GM12878 (cell line): ENCODE measurements at regions not wholly inside any gene's neighbourhood (a gene's known extent, or its start where the extent isn't known, plus 50 kb on each side); places are given as distances from the start of the nearest gene placed in this dataset.

Experiments
- ATAC-seq: fragments of 200-7000 bp; cut with Tn5 transposase; 3 replicates; pipeline ENCODE4 v1.9.1; 2020; ENCODE audit warnings: mild to moderate bottlenecking, moderate library complexity
- BruUV-seq: library from RNA; stranded (reverse); fragments of 400-500 nt; replicated peaks from 2 replicates; lab custom pipeline; 2021; lab: Mats Ljungman, UMichigan
- CTCF ChIA-PET: fragments of 300-600 bp; sonication (Branson Sonifier 250); formaldehyde crosslinking; extraction: SDS; loops from one replicate; lab custom pipeline; 2021; ENCODE audit warnings: inconsistent platforms; lab: Yijun Ruan, JAX
- POLR2A ChIA-PET: fragments of 350-600 bp; formaldehyde crosslinking; extraction: SDS; loops from one replicate; lab custom pipeline; 2021; ENCODE audit warnings: inconsistent platforms; lab: Charles Lee
- RAD21 ChIA-PET: fragments of 300-600 bp; sonication (Branson Sonifier 250); formaldehyde crosslinking; loops from one replicate; lab custom pipeline; 2023; ENCODE audit warnings: antibody characterized with exemption; ENCODE audit not compliant: unreplicated experiment; lab: Charles Lee
- SMC1A ChIA-PET: fragments of 300-600 bp; sonication (Branson Sonifier 250); formaldehyde crosslinking; loops from one replicate; lab custom pipeline; 2023; ENCODE audit not compliant: unreplicated experiment, uncharacterized antibody; lab: Charles Lee
- DNase-seq: peaks from one replicate; pipeline ENCODE4 v3.0.0-alpha.2; 2011; ENCODE audit warnings: low read depth, low spot score
- FAIRE-seq: peaks from 3 replicates; lab custom pipeline; 2011; peaks lifted over from hg19 to GRCh38; lab: Jason Lieb, UNC
- H2AFZ ChIP-seq: 2 replicates; pipeline ENCODE4 v1.6.0; 2011; ENCODE audit warnings: low read depth, low read length, control low read depth; ENCODE audit not compliant: control insufficient read depth
- H3K27ac ChIP-seq: 2 replicates; pipeline ENCODE4 v1.5.1; 2011; ENCODE audit warnings: control low read depth; ENCODE audit not compliant: control insufficient read depth, insufficient read depth
- H3K27me3 ChIP-seq, 2 experiments: replicated peaks in 1 of 2; 2 replicates each; pipeline versions ENCODE4 v1.6.0 to v1.6.1; 2011; ENCODE audit warnings: low read length in 1 of 2; ENCODE audit not compliant: control insufficient read depth in 2 of 2, insufficient read depth in 2 of 2
- H3K36me3 ChIP-seq, 2 experiments: 2 replicates each; pipeline ENCODE4 v1.5.1; 2011; ENCODE audit warnings: low read length in 1 of 2; ENCODE audit not compliant: control insufficient read depth in 2 of 2, insufficient read depth in 2 of 2
- H3K4me1 ChIP-seq: 2 replicates; pipeline ENCODE4 v1.6.1; 2011; ENCODE audit warnings: mild to moderate bottlenecking, low read length, moderate library complexity, mixed read lengths; ENCODE audit not compliant: control insufficient read depth, insufficient read depth
- H3K4me2 ChIP-seq: 2 replicates; pipeline ENCODE4 v1.6.0; 2011; ENCODE audit warnings: control low read depth; ENCODE audit not compliant: control insufficient read depth, insufficient read depth
- H3K4me3 ChIP-seq: fragments of 200-600 bp; sonication (generic); 2 replicates; pipeline ENCODE4 v1.5.1; 2016
- H3K79me2 ChIP-seq: 2 replicates; pipeline ENCODE4 v1.6.0; 2011; ENCODE audit warnings: low read length; ENCODE audit not compliant: control insufficient read depth, insufficient read depth
- H3K9ac ChIP-seq: 2 replicates; pipeline ENCODE4 v1.8.0; 2011; ENCODE audit warnings: low read length, control low read depth, mixed read lengths; ENCODE audit not compliant: control insufficient read depth, insufficient read depth
- H3K9me3 ChIP-seq: replicated peaks from 3 replicates; pipeline ENCODE4 v1.5.1; 2011; ENCODE audit warnings: mild to moderate bottlenecking, low read length; ENCODE audit not compliant: control insufficient read depth, insufficient read depth
- H4K20me1 ChIP-seq: 2 replicates; pipeline ENCODE4 v1.6.0; 2011; ENCODE audit not compliant: control insufficient read depth, insufficient read depth
- BCL11A ChIP-seq: IDR thresholded peaks from 2 replicates; pipeline ENCODE4 v1.6.1; 2011; ENCODE audit warnings: low read depth, low read length
- CHD1 ChIP-seq: IDR thresholded peaks from 2 replicates; pipeline ENCODE4 v1.6.1; 2012; ENCODE audit warnings: low read depth, low read length, improper control_type of control experiment
- EP300 ChIP-seq, 2 experiments: fragments of 150-350 bp in 1 of 2; IDR thresholded peaks; 2 replicates each; pipeline ENCODE4 v1.6.1; 2011 to 2012; ENCODE audit warnings: low read depth in 2 of 2, low read length in 2 of 2, borderline replicate concordance in 1 of 2, improper control_type of control experiment in 1 of 2, inconsistent platforms in 1 of 2; ENCODE audit not compliant: control insufficient read depth in 1 of 2
- HDGF ChIP-seq: fragments of 450-650 bp; IDR thresholded peaks from 2 replicates; pipeline ENCODE4 v1.6.1; 2016; ENCODE audit warnings: antibody characterized with exemption
- IKZF2 ChIP-seq, 2 experiments: fragments of 450-650 bp; IDR thresholded peaks; 2 replicates each; pipeline ENCODE4 v1.6.1; 2017; ENCODE audit warnings: mild to moderate bottlenecking in 2 of 2, moderate library complexity in 2 of 2
- IRF5 ChIP-seq: fragments of 450-650 bp; IDR thresholded peaks from 2 replicates; pipeline ENCODE4 v1.6.1; 2017; ENCODE audit warnings: borderline replicate concordance
- JUNB ChIP-seq: IDR thresholded peaks from 2 replicates; pipeline ENCODE4 v1.6.1; 2016; ENCODE audit warnings: antibody characterized with exemption, mild to moderate bottlenecking
- MEF2A ChIP-seq: IDR thresholded peaks from 2 replicates; pipeline ENCODE4 v1.6.1; 2011; ENCODE audit warnings: low read depth, mild to moderate bottlenecking, low read length, moderate library complexity; ENCODE audit not compliant: insufficient read depth
- RAD21 ChIP-seq: IDR thresholded peaks from 2 replicates; pipeline ENCODE4 v1.6.1; 2011; ENCODE audit warnings: mild to moderate bottlenecking, low read depth, low read length, moderate library complexity; ENCODE audit not compliant: insufficient read depth
- SMARCA5 ChIP-seq: fragments of 450-650 bp; IDR thresholded peaks from 2 replicates; pipeline ENCODE4 v1.6.1; 2017; ENCODE audit warnings: mild to moderate bottlenecking
- SREBF1 ChIP-seq: IDR thresholded peaks from 2 replicates; pipeline ENCODE4 v1.6.1; 2012; ENCODE audit warnings: mild to moderate bottlenecking, low read length
- SRF ChIP-seq, 2 experiments: IDR thresholded peaks; 2 replicates each; pipeline ENCODE4 v1.6.1; 2011; ENCODE audit warnings: low read depth in 2 of 2, low read length in 2 of 2, mild to moderate bottlenecking in 1 of 2, moderate library complexity in 1 of 2
- STAT3 ChIP-seq: IDR thresholded peaks from 2 replicates; pipeline ENCODE4 v1.6.1; 2011; ENCODE audit warnings: low read depth, low read length, improper control_type of control experiment
- WRNIP1 ChIP-seq: IDR thresholded peaks from 2 replicates; pipeline ENCODE4 v1.6.1; 2011; ENCODE audit warnings: low read depth, low read length, improper control_type of control experiment, borderline replicate concordance
- WGBS: methylation state at CpG from one replicate; pipeline ENCODE4 v1.1.6; 2016; ENCODE audit warnings: low lambda C conversion rate; ENCODE audit not compliant: insufficient replicate concordance, insufficient coverage; ENCODE audit errors: missing lambda C conversion rate; 5-methylcytosine and 5-hydroxymethylcytosine counted together
- in situ Hi-C: fragments of 300-500 bp; cut with MboI; formaldehyde crosslinking; loops from 9 replicates; pipeline ENCODE4 v1.14.3; 2018; ENCODE audit warnings: mixed read lengths
- intact Hi-C: fragments of 100-400 bp; cut with micrococcal nuclease; formaldehyde crosslinking; loops from one replicate; pipeline ENCODE4 v1.14.2; 2022; ENCODE audit not compliant: unreplicated experiment
- TF ChIP-seq, protein P1 (sequence below): fragments of 450-650 bp; IDR thresholded peaks from 2 replicates; pipeline ENCODE4 v1.6.1; 2018; ENCODE audit warnings: borderline replicate concordance, mild to moderate bottlenecking; ENCODE audit not compliant: partially characterized antibody
- TF ChIP-seq, protein P2 (sequence below): fragments of 450-650 bp; IDR thresholded peaks from 2 replicates; pipeline ENCODE4 v1.6.1; 2018; ENCODE audit warnings: mild to moderate bottlenecking, low read depth, moderate library complexity; ENCODE audit not compliant: partially characterized antibody

DNA sequence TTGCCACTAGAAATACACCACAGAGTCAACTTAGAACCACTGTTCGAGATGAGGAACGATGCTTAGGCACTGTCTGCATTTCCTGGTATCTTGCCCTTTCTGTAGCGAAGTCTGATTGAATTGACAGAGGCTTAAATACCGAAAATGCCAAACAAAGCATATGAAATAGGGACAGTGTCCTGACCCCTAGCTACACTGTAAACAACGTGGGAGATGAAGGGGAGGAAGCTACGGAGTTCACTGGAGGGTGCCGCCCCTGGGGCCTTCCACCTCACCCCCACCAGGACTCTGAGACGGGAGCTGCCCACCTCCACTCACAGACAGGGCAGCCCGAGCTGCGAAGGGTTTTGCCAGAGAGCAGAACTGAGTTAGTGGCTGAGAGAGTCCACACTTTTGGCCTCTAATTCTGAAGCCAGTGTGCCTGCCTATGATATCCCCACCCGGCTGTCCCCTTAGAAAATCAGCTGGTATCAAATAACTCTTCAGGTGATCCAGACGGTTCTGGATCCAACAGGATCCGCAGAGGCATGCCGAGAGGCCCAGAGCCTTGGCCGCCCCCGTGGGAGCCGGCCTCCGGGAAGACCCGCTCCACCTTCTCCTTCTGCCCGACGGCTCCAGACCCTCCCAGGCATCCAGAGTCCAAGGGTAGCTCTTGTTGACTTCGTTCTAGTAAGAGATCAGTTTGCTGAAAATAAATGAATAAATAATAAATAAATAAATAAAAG, 230.7 kb upstream of the DIO3 start:
- WGBS = 33% methylated on average over 22 of the region's 22 CpGs
- ChIA-PET CTCF (no interaction called here), RAD21 (no interaction called here), POLR2A (no interaction called here)
- Histone ChIP-seq H3K4me1 (no peaks in the 10 kb centered on the region), H3K27me3 (no peaks in the 10 kb centered on the region), H3K9me3 (no peaks in the 10 kb centered on the region), H3K27ac (no peak overlapping the region), H3K9ac (no peak overlapping the region), H4K20me1 (no peaks in the 10 kb centered on the region)
- intact Hi-C loops = no loop called here
- no peak for DNase-seq
- in situ Hi-C loops = no loop called here
- no peak for ATAC-seq
- TF ChIP-seq MEF2A (no peak), CHD1 (no peak), BCL11A (no peak), IRF5 (no peak), RAD21 (no peak), WRNIP1 (no peak), SREBF1 (no peak), JUNB (no peak), SRF (IDR thresholded peaks at IDR 0.05; ENCODE audit: low read depth in 2 of 2, low read length in 2 of 2) (no peak), IKZF2 (IDR thresholded peaks at IDR 0.05) (no peak), HDGF (no peak), EP300 (IDR thresholded peaks at IDR 0.05; ENCODE audit: borderline replicate concordance in 1 of 2, control insufficient read depth in 1 of 2, low read depth in 2 of 2, low read length in 2 of 2) (no peak), SMARCA5 (no peak), STAT3 (no peak)
- TF ChIP-seq, protein P1, sequence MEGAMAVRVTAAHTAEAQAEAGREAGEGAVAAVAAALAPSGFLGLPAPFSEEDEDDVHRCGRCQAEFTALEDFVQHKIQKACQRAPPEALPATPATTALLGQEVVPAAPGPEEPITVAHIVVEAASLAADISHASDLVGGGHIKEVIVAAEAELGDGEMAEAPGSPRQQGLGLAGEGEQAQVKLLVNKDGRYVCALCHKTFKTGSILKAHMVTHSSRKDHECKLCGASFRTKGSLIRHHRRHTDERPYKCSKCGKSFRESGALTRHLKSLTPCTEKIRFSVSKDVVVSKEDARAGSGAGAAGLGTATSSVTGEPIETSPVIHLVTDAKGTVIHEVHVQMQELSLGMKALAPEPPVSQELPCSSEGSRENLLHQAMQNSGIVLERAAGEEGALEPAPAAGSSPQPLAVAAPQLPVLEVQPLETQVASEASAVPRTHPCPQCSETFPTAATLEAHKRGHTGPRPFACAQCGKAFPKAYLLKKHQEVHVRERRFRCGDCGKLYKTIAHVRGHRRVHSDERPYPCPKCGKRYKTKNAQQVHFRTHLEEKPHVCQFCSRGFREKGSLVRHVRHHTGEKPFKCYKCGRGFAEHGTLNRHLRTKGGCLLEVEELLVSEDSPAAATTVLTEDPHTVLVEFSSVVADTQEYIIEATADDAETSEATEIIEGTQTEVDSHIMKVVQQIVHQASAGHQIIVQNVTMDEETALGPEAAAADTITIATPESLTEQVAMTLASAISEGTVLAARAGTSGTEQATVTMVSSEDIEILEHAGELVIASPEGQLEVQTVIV = no peak
- TF ChIP-seq, protein P2, sequence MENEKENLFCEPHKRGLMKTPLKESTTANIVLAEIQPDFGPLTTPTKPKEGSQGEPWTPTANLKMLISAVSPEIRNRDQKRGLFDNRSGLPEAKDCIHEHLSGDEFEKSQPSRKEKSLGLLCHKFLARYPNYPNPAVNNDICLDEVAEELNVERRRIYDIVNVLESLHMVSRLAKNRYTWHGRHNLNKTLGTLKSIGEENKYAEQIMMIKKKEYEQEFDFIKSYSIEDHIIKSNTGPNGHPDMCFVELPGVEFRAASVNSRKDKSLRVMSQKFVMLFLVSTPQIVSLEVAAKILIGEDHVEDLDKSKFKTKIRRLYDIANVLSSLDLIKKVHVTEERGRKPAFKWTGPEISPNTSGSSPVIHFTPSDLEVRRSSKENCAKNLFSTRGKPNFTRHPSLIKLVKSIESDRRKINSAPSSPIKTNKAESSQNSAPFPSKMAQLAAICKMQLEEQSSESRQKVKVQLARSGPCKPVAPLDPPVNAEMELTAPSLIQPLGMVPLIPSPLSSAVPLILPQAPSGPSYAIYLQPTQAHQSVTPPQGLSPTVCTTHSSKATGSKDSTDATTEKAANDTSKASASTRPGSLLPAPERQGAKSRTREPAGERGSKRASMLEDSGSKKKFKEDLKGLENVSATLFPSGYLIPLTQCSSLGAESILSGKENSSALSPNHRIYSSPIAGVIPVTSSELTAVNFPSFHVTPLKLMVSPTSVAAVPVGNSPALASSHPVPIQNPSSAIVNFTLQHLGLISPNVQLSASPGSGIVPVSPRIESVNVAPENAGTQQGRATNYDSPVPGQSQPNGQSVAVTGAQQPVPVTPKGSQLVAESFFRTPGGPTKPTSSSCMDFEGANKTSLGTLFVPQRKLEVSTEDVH = no peak
- TF ChIP-seq, all 136 proteins: peak for 0
- no peaks in the 10 kb centered on the region for H3K36me3 ChIP-seq
- H2AFZ ChIP-seq = no peak overlapping the region
- BruUV-seq = no TSS peak
- no peak for FAIRE-seq
- no peak overlapping the region for H3K4me2 ChIP-seq
- H3K79me2 ChIP-seq = no peaks in the 10 kb centered on the region
- SMC1A ChIA-PET = no interaction called here
- H3K4me3 ChIP-seq = no peak overlapping the region
